ENCODE measurements at regions not wholly inside any gene's neighbourhood (a gene's known extent, or its start where the extent isn't known, plus 50 kb on each side); places are given as distances from the start of the nearest gene placed in this dataset.
"Not testable (repeated sequence)": the region's sequence is repeated elsewhere in the genome, so short reads cannot be mapped to it uniquely, and the experiment has no call there.

DNA sequence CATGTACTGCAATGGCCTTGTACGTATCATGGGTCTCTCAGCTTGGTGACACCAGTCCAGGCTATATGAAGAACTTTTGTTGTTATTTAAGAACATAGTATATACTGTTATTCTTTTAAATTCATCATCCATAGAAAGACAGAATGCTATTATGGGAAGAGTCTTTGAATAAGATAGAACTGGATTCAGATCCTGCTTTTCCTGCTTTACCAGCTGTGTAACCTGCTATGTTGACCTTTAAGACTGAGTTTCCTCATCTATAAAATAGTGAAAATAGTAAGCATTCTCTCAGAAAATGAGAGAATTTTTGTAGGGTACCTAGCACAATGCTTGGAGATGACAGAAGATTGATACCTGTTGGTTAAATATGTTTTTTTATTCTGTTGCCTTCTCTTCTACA lies 204.1 kb upstream of the TBL1XR1 start:
- DNase-seq: no peak

DNA sequence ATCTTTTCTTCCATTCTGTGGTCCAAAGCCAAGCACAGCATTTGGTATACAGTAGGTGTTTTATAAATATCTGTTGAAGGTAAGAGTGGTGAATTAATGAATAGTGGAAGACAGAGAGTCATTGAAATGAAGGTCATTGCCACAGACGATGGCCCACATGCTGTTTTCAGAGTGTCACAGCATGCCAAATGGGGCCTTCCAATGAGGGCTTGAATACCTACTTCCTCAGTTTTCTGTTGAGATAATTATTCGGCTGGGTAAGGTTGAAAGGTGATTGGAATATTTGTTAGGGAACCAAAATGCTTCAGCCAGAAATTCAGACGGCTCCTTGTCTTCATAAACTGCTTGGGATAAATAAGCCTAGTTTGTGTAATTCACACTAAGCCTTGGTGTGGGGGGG lies 205.3 kb upstream of the TBL1XR1 start:
- no peak for DNase-seq

DNA sequence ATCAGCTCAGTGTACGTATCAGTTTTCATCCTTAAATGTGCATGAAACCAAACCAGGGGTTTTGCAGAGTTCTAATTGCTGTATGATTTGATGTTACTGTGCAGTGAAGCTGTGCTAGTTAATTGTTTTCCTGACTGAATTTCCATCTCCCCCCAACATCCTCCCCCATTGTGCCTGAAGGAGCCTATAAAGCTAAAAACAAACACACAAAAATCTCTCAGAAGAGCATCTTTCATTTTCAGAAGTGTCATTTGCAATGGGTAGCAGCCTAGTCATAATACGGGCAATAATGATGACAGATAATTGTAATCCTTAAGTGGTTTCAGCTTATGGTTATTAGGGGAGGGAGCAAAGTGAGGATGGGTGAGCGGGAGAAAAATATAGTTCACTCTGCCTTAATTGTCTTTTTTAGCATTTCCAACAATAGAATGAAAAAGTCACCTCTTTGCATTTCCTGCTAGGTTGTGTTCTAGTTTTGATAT lies 207.9 kb upstream of the TBL1XR1 start:
- DNase-seq: no peak

DNA sequence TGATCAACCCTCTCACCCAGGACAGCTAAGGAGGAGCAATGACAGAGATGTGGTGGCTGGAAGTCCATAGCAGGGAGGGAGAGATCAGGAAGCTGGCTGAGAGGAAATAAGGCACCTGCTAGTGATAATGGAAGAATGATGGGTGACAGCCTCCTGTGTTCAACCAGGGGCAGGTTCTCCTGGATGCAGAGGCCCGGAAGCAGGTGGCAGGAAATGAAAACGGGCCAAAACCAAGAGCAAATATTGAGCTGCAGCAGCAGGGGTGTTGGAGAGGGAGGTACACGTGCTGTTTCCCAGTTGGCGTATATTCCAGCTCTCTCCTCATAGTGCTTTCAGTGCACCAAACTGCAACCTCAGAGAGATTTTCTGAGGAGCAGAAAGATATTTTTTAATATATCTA lies 213.4 kb upstream of the TBL1XR1 start:
- DNase-seq: no peak

DNA sequence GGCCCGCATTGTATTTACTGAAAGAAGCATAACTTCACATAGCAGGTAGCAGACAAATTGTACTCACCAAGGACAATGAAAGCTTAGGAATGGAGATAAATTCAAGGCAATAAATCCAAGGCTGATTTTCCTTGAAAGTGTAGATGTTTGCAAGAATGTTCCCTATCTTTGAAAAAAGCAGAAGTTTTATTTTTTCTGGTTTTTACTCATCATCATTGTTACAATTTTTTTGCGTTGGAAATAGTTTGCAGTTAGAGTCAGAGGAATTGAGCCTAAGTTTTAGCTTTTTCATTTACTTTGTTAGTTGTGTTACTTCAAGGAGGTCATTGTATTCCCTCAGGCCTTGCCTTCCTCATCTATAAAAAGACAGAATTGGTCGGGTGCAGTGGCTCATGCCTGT lies 213.9 kb upstream of the TBL1XR1 start:
- no peak for DNase-seq

DNA sequence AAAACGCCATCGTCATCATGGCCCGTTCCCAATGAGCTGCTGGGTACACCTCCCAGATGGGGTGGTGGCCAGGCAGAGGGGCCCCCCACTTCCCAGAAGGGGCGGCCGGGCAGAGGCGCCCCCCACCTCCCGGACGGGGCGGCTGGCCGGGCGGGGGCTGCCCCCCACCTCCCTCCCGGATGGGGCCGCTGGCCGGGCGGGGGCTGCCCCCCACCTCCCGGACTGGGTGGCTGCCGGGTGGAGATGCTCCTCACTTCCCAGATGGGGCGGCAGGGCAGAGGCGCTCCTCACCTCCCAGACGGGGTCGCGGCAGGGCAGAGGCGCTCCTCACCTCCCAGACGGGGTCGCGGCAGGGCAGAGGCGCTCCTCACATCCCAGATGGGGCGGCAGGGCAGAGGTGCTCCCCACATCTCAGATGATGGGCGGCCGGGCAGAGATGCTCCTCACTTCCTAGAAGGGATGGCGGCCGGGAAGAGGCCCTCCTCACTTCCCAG lies 215.4 kb upstream of the TBL1XR1 start:
- DNase-seq: not testable (repeated sequence)

DNA sequence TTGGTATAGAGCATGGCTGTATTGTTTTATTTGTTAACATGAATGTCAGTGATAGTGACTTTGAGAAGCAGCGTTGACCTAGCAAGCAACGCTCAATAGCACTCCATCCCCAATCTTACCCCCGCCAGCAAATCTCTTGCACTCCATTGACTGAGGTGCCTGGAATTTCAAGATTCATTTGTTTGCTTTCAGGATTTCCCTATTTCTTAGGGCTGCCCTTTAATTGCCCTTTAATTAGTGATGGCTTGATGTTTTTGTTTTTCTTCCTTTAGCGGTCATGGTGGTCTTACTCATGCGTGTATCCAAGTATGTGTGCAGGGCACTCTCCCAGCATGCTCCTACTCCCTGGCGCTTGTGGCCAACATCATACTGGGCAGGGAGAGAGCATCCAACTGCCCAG lies 216.8 kb upstream of the TBL1XR1 start:
- no peak for DNase-seq

DNA sequence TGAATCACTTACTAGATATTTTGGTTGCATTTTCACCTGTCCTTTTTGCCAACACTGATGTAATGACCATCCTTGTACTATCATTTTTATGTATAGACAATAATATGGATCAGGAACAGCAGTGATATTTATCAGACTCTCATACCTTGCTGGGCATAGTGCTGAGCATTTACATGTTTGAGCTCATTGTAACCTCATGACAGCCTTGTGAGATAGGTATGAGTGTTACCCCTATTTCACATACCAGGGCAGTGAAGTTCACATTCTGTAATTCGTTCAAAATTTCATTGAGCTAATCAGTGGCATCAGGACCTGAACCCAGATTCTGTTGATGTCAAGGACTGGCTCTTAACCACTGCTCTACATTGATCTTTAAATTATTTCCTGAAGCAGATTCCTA lies 221.5 kb upstream of the TBL1XR1 start:
- DNase-seq: no peak

DNA sequence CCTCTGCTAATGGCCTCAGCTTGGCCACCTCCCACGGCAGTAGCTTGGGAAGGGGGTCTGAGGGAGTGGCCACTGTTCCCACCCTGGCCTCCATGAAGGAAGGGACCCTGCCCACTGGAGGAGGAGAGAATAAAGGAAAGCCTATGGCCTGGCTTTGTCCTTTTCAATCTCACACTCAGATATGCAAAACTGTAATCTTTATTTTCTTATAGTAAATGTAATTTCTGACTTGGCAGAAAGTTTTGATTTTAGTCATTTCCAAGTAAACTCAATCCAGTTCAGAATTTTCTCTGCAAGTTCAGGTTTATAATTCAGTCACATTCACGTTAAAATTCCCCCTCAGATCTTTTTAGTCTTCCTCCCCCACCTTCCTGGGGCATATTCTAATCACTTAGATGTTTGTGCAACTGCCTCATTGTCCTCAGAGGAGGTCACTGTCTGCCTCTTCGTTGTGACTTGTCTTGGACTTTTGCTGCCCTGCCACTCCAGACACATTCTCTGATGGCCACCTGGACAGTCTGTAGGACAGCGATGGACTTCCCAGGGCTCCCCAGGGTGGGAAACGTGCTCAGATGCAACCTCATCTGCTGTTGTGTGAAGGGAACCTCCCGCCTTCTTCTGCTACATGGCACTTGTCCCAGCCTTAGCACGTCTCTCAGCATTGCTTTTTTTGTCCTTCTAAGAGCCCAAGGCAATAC lies 222.8 kb upstream of the TBL1XR1 start:
- no peak for DNase-seq

DNA sequence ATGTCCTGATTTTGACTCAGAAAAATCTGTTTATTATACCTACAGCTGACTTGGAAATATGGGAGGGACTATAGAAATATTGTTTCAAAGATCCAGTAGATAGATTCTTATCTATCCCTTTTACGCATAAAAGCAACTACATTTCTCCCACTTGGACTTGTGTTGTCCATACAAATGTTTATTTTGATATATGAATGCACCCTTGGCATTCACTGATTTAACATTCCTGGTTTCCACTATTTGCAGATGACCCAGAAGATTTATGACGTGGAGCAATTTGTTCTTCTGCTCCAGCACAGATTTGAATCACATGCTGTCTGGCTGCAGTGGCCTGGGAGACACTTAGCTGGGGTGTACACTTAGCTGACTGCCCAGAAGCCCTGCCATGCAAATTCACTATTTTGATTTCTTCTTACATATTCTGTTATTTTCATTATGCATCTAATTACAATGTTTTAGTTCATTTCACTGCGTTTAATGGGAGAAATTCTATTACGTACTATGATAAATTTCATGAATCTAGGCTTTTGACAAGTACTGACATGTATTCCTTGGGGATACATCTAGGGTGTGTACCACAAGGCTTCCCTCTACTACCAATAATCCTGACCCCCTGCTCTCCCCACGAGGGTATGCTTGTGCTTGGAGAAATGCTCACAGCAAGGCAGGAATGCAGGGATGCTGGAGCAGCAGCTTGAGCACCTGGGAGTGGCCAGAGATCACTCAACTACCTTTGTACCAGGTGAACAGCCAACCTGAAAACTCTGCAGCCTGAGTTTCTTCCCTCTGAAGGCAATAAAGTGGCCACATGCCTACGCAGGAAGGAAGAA lies 223.6 kb upstream of the TBL1XR1 start:
- peak; percentile 56 for DNase-seq

DNA sequence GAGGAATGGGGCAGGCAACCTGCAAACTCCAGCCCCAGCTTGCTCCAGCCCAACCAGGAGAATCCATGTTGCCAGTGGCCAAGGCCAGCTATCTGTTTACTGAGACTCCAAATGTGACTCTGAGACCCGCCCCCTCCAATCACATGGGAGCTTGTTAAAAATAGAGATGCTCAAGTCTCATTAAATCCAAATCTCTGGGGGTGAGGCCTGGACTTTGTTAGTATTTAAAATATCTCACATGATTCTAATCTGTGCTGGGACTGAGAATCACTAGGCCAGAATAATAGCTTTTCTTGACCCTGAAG lies 224.2 kb upstream of the TBL1XR1 start:
- no peak for DNase-seq

DNA sequence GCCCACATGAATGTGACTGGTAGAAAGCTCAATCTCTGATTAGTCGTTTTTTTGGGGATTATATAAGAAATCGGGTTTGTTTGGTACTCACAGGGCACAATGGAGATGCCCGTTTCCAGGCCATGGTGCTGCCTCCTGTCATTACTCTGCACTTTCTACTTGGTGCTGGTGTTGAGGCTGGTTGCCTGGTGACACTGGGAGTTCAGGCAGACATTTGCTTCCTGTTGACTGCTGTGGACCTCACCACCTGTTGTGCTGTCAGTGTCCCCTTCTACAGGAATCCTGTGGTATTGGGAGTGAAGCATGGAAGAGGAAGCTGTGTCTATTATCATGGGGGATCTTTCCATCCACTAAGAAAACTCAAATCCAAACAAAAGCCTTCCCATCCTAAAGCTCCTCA lies 227.2 kb upstream of the TBL1XR1 start:
- no peak for DNase-seq

DNA sequence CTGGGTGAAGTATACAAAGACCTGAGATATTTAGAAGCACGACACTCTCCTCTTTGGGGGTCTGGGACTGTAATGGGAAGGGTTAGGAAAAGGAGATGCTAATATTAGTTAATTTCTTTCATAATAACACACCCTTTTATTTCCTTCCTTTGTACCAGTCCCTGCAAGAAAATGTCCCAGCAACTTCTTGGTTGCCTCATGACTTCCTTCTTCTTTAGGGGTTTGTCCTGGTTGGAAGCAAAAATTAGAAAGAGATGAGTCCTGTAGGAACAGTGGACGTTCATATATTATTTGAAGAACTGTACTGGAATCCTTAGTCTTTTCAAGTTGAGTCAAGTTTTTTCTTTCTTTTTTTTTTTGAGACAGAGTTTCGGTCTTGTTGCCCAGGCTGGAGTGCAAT lies 227.8 kb upstream of the TBL1XR1 start:
- no peak for DNase-seq

DNA sequence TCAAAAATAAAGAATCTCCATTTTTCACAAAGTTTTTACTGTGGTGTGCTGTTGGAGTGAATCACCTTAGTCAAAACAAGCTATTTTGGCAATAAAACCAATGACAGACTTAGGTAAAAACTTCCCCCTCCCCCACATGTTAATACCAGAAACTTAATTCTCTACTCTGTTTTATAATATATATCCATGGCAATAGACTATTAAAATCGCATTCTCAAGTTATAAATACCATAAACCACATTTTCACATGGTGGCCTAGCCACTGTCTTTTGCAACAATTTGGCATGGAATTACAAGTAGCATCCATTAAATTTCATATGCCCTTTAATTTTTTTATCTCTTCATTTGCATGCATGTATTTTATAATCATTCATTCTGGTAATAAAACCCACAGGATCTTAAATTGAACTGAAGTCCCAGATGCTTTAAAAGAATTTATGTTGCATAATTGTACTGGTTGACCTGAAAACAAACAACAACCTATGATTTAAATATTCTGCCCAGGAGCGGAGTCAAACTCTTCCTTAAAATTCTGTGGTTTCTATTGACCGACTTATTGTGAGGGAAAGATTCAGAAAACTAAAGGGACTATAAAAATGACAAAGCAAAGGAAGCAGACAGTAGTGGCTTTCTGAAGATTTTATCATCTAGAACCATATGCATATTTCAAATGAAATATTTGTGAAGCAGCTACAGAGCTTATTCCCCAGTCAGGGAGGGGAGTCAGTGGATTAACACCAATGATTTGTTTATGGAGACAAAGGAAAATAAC lies 229.0 kb upstream of the TBL1XR1 start:
- DNase-seq: peak; percentile 66

DNA sequence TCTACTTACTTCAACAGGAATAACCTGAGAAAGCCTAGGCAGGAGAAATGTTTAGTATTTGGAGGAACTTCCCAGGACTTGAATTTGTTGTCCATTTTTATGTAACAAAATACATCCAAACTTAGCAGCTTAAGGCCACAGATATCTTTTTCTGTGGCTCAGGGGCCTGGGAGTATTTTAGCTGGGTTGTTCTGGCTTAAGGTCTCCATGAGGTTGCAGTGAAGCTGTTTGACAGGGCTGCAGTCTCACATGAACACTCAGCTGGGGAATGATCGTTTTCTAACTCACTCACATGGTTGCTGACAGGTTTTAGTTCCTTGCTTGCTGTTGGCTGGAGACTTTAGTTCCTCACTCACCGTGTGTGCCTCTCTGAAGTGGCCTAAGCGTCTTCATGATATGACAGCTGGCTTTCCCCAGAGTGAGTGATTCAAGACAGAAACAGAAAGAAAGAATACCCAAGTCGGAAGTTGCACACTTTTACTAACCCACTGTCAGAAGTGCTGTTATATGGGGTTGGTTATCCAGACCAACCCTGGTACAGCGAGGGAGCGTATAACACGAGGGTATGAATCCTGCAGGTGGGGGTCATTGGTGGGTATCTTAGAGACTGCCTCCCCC lies 229.7 kb upstream of the TBL1XR1 start:
- no peak for DNase-seq

DNA sequence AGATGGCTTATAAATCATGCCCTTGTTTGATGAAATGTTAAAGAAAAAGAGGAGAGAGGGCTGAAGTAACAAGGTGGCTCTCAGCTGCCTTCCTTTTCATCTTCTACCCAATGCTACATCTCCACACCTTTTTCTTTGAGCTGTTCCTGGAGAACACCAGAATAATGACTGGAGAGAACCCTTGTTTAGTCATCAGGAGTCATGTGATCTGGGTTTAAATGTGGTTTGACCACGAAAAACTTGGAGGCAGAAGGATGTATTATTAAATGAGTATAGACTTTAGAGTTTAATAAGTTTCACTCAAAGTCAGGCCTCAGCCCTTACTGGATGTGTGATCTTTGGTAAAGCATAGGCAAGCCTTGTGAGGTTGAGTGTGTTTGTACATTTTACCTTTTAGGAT lies 230.3 kb upstream of the TBL1XR1 start:
- DNase-seq: peak; percentile 74

DNA sequence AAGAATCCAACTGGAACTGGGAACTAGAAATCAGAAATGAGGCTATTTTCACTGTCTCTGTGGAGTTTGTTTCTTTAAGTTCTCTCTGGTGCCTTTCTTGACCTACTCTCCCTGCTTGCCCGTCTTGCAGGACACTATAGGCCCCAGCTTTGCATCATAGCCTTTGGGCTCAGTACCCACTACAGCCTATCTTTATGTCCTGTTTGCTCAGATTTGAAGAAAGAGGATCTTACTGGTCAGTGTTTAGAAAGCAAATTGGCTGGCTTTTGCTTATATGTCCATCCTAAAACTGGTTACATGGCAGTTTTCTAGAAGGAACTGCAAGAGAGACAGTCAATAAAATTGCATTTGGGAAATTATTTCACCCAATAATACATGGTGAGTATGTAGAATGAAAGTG lies 231.8 kb upstream of the TBL1XR1 start:
- no peak for DNase-seq

DNA sequence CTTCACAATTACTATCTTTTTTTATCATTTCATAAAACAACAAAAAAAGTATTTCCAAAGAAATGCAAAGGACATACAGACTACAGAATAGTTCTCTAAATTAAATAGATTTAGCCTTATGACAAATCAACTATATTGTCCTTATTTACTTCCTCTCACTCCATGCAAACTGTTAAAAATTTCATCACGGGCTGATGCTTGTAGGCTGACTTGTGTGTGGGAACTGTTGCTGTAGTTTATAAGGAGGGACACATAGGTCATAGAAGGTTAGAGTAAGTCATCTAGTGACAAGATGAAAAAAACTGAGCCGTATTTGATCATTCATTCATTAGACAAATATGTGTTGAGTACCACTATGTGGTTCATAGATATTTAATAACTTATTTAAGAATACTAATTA lies 232.5 kb upstream of the TBL1XR1 start:
- DNase-seq: no peak

DNA sequence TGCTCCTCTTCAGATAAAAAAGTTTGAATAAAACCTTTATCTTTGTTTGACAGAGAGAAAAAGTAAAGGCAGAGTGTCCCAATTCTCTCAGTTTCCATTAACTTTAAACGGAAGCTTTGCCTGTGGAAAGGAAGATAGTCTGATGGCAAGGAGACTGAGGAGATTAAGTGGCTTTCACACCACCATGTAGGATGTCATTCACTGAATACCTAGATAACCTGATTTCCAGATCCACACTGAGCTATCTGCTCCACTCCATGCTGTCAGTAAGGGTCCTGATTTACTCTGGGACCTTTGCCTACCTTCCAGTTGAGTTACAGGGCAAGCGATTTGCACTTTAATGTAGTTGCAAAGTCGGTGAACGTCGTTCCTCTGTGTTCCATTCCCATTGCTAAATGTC lies 233.4 kb upstream of the TBL1XR1 start:
- no peak for DNase-seq

DNA sequence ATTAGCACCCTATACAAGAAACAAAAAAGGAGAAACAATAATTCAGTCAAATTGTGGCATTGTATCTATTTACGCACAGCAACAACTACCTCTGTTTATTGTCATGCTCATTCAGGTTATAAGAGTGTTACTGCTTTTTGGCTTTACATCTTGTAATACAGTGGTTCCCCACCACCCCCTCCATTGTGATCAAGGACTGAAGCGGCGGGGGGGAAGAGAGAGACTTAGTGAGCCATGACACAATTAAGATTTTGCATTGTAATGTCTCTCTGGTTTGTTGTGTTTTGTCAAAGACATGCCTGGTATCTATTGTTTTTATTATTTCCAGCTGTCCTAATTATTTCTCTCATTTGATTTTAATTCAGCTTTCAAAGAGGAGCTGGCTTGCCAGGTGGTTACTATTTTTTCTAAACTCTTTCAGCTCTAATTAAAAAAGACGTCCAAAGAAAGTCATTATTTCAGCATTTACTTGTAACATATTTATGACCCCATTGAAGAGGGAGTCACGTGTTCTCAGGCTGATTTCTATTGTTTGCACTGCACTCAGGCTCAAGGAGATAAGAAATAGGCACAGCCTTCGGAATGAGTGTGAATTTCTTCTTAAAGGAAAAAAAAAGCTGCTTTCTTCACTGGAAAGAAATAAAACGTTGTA lies 234.4 kb upstream of the TBL1XR1 start:
- DNase-seq: no peak

DNA sequence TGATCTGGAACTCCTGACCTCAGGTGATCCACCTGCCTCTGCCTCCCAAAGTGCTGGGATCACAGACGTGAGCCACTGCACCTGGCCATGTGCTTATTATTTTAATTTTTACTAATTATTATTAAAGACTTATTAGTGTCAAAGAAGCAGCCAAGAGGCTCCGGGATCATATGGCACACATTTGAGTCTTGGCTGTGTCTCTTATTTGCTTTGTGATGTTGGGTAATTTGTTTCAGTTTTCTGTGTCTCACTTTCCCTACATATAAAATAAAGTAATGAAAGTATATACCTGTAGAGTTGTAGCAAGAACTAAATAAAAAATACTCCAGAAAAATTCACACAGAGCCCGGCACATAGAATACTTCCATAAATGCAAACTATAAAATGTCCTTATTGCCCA lies 238.0 kb upstream of the TBL1XR1 start:
- no peak for DNase-seq

DNA sequence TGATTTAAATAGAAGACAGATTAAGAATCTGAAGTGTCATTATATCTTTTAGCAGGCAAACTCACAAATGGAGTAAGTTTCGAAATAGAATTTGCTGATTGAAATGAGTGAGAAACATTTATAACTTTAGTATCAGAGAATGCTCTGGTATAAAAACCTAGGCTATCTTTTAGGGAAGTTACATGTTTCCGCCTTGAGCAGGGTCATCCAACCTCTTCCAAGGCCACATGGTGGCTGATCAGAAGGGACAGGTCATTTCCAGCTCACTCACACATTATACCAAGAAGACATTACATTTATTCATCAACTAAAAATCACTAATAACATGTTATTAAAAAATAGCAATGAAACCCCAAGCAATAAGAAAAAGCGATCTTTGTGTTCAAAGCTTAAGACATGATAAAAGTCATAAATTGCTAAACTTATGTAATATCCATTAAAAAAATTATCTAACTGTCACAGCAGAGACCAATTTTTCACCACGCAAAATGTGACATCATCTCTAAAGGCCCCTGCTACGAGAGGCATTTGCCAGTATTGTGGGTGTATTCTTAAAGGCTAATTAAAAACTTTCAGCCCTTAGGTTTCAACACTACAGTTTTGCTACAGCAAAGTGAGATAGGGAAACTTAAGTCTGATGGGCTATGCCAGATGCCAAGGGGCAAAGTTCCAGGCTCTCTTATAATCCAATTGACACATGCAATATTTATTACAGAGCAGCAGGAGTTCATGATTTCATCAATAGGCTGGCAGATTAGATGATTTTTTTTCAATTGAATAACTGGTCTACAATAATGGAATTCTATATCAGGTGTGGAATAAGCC lies 240.4 kb upstream of the TBL1XR1 start:
- no peak for DNase-seq

Data from fibroblast of skin of right biceps (primary cell).